H9 (cell line): ENCODE measurements at regions not wholly inside any gene's neighbourhood (a gene's known extent, or its start where the extent isn't known, plus 50 kb on each side); places are given as distances from the start of the nearest gene placed in this dataset.

Source experiments
- DNase-seq: peaks from one replicate; pipeline ENCODE4 v3.0.0-alpha.2; 2017
- H2AFZ ChIP-seq: one replicate; pipeline ENCODE4 v1.6.1; 2013; ENCODE audit warnings: mild to moderate bottlenecking, low read length, control low read depth, moderate library complexity
- H2AK5ac ChIP-seq: 2 replicates; pipeline ENCODE4 v1.6.1; 2013; ENCODE audit warnings: low read length, control low read depth, mixed read lengths; ENCODE audit not compliant: insufficient read length
- H2BK120ac ChIP-seq: one replicate; pipeline ENCODE4 v1.6.1; 2013; ENCODE audit warnings: low read depth, mild to moderate bottlenecking, low read length, control low read depth, inconsistent platforms; ENCODE audit not compliant: poor library complexity, severe bottlenecking
- H2BK12ac ChIP-seq: 2 replicates; pipeline ENCODE4 v1.6.1; 2013; ENCODE audit warnings: low read length, control low read depth, mixed read lengths, low read depth; ENCODE audit not compliant: insufficient read length
- H2BK15ac ChIP-seq: 2 replicates; pipeline ENCODE4 v1.6.1; 2013; ENCODE audit warnings: low read depth, low read length, control low read depth
- H2BK20ac ChIP-seq: one replicate; pipeline ENCODE4 v1.6.1; 2013; ENCODE audit warnings: low read depth, mild to moderate bottlenecking, low read length, control low read depth, inconsistent platforms; ENCODE audit not compliant: poor library complexity, severe bottlenecking
- H2BK5ac ChIP-seq: 2 replicates; pipeline ENCODE4 v1.6.1; 2013; ENCODE audit warnings: low read length, control low read depth, mixed read lengths; ENCODE audit not compliant: insufficient read length
- H3K14ac ChIP-seq: 2 replicates; pipeline ENCODE4 v1.6.1; 2013; ENCODE audit warnings: low read length, control low read depth; ENCODE audit not compliant: insufficient read depth
- H3K18ac ChIP-seq: 2 replicates; pipeline ENCODE4 v1.6.1; 2013; ENCODE audit warnings: low read depth, mild to moderate bottlenecking, mixed read lengths, low read length, control low read depth; ENCODE audit not compliant: insufficient read length
- H3K23ac ChIP-seq: 2 replicates; pipeline ENCODE4 v1.6.1; 2013; ENCODE audit warnings: low read length, control low read depth, mixed read lengths, low read depth; ENCODE audit not compliant: insufficient read length
- H3K23me2 ChIP-seq: 2 replicates; pipeline ENCODE4 v1.6.1; 2013; ENCODE audit warnings: low read depth, mild to moderate bottlenecking, mixed read lengths, low read length, control low read depth; ENCODE audit not compliant: insufficient read length, poor library complexity, severe bottlenecking
- H3K27ac ChIP-seq: 2 replicates; pipeline ENCODE4 v1.5.1; 2013; ENCODE audit warnings: low read length, control low read depth, mixed read lengths, low read depth; ENCODE audit not compliant: insufficient read length
- H3K27me3 ChIP-seq: 2 replicates; pipeline ENCODE4 v1.6.1; 2013; ENCODE audit warnings: low read length, control low read depth, inconsistent platforms; ENCODE audit not compliant: insufficient read depth
- H3K4ac ChIP-seq: 2 replicates; pipeline ENCODE4 v1.6.1; 2013; ENCODE audit warnings: low read depth, mild to moderate bottlenecking, control low read depth, inconsistent platforms, low read length, moderate library complexity
- H3K4me1 ChIP-seq: 2 replicates; pipeline ENCODE4 v1.6.1; 2013; ENCODE audit warnings: low read length, control low read depth, inconsistent platforms; ENCODE audit not compliant: insufficient read depth
- H3K4me2 ChIP-seq: 2 replicates; pipeline ENCODE4 v1.6.1; 2013; ENCODE audit warnings: low read length, control low read depth, mixed read lengths; ENCODE audit not compliant: insufficient read length, insufficient read depth
- H3K56ac ChIP-seq: 2 replicates; pipeline ENCODE4 v1.6.1; 2013; ENCODE audit warnings: low read depth, mild to moderate bottlenecking, mixed read lengths, low read length, control low read depth; ENCODE audit not compliant: insufficient read length
- H3K79me1 ChIP-seq: 2 replicates; pipeline ENCODE4 v1.6.1; 2013; ENCODE audit warnings: low read depth, mild to moderate bottlenecking, moderate library complexity, low read length, control low read depth, inconsistent platforms; ENCODE audit not compliant: insufficient read depth, poor library complexity, severe bottlenecking
- H3K79me2 ChIP-seq: 2 replicates; pipeline ENCODE4 v1.6.1; 2013; ENCODE audit warnings: low read length, control low read depth, inconsistent platforms; ENCODE audit not compliant: insufficient read depth
- H3K9ac ChIP-seq: 2 replicates; pipeline ENCODE4 v1.6.1; 2013; ENCODE audit warnings: low read length, control low read depth, mixed read lengths; ENCODE audit not compliant: insufficient read length; ENCODE audit errors: extremely low read depth
- H3K9me3 ChIP-seq: one replicate; pipeline ENCODE4 v1.6.1; 2013; ENCODE audit warnings: low read depth, low read length, inconsistent platforms; ENCODE audit not compliant: control insufficient read depth
- H3T11ph ChIP-seq: one replicate; pipeline ENCODE4 v1.6.1; 2013; ENCODE audit warnings: mild to moderate bottlenecking, low read length, control low read depth, inconsistent platforms
- H4K20me1 ChIP-seq: one replicate; pipeline ENCODE4 v1.6.1; 2013; ENCODE audit not compliant: control insufficient read depth, insufficient read length, insufficient read depth
- H4K5ac ChIP-seq: 2 replicates; pipeline ENCODE4 v1.6.1; 2013; ENCODE audit warnings: low read depth, mild to moderate bottlenecking, mixed read lengths, low read length, control low read depth; ENCODE audit not compliant: insufficient read length
- H4K8ac ChIP-seq: replicated peaks from 2 replicates; pipeline ENCODE4 v1.6.1; 2013; ENCODE audit warnings: low read length, control low read depth, mixed read lengths, low read depth; ENCODE audit not compliant: insufficient read length
- H4K91ac ChIP-seq: 2 replicates; pipeline ENCODE4 v1.6.1; 2013; ENCODE audit warnings: low read depth, mild to moderate bottlenecking, moderate library complexity, mixed read lengths, low read length, control low read depth; ENCODE audit not compliant: insufficient read length
- H3K27ac Mint-ChIP-seq, 3 experiments: 2 replicates in 2 of 3; 3 replicates in 1 of 3; pipeline ENCODE4 v1.8.0; 2020 to 2021; ENCODE audit warnings: mixed read lengths in 3 of 3, mild to moderate bottlenecking in 1 of 3, moderate library complexity in 1 of 3
- H3K27me3 Mint-ChIP-seq: 2 replicates; pipeline ENCODE4 v1.8.0; 2021; ENCODE audit warnings: low read depth, mild to moderate bottlenecking, moderate library complexity, mixed read lengths
- H3K36me3 Mint-ChIP-seq, 3 experiments: 2 replicates in 2 of 3; 3 replicates in 1 of 3; pipeline ENCODE4 v1.8.0; 2020 to 2021; ENCODE audit warnings: low read depth in 3 of 3, mixed read lengths in 3 of 3; ENCODE audit not compliant: insufficient read depth in 1 of 3
- H3K4me1 Mint-ChIP-seq, 2 experiments: 2 replicates each; pipeline ENCODE4 v1.8.0; 2020; ENCODE audit warnings: mixed read lengths in 2 of 2
- H3K4me3 Mint-ChIP-seq, 2 experiments: 2 replicates in 1 of 2; 3 replicates in 1 of 2; pipeline ENCODE4 v1.8.0; 2020 to 2021; ENCODE audit warnings: mild to moderate bottlenecking in 2 of 2, mixed read lengths in 2 of 2, moderate library complexity in 1 of 2
- H3K9me3 Mint-ChIP-seq, 2 experiments: 2 replicates in 1 of 2; 3 replicates in 1 of 2; pipeline ENCODE4 v1.8.0; 2020; ENCODE audit warnings: mild to moderate bottlenecking in 2 of 2, mixed read lengths in 2 of 2, moderate library complexity in 1 of 2
- CTCF ChIP-seq: fragments of 200-600 bp; sonication (generic); conservative IDR thresholded peaks from 3 replicates; pipeline ENCODE4 v1.8.0; 2021; ENCODE audit warnings: antibody characterized with exemption, mild to moderate bottlenecking
- WGBS: extraction: QIAGEN DNeasy Blood & Tissue Kit; methylation state at CpG from one replicate; pipeline ENCODE4 v1.1.7; 2013; ENCODE audit warnings: missing lambda C conversion rate, low lambda C conversion rate, mixed read lengths; ENCODE audit not compliant: insufficient read length; ENCODE audit errors: extremely low coverage; 5-methylcytosine and 5-hydroxymethylcytosine counted together

- Histone ChIP-seq H3K56ac (no peak overlapping the region), H3K27me3 (no peaks in the 10 kb centered on the region), H3K9me3 (no peaks in the 10 kb centered on the region), H3K79me2 (no peaks in the 10 kb centered on the region), H3K23me2 (no peaks in the 10 kb centered on the region), H3K27ac (no peak overlapping the region), H3K4me1 (no peaks in the 10 kb centered on the region), H3K18ac (no peak overlapping the region), H3K4ac (no peak overlapping the region), H3K9ac (no peak overlapping the region), H2AK5ac (no peak overlapping the region), H2BK20ac (no peak overlapping the region), H3K14ac (no peak overlapping the region), H3K23ac (no peak overlapping the region), H3T11ph (no peak overlapping the region), H3K4me2 (no peak overlapping the region), H4K20me1 (no peaks in the 10 kb centered on the region), H4K5ac (no peak overlapping the region), H2AFZ (no peak overlapping the region), H2BK12ac (no peak overlapping the region), H2BK15ac (no peak overlapping the region), H2BK5ac (no peak overlapping the region), H4K91ac (no peak overlapping the region), H2BK120ac (no peak overlapping the region), H4K8ac (no peak overlapping the region), H3K79me1 (no peaks in the 10 kb centered on the region)
- H3K4me3 Mint-ChIP-seq = no peak overlapping the region
- H3K27me3 Mint-ChIP-seq = peaks cover 32% of the 10 kb centered on the region
- WGBS = no CpG with 5 or more reads among the region's 8 CpGs
- no peak for DNase-seq
- no peak for TF ChIP-seq CTCF
- no peaks in the 10 kb centered on the region; a peak in 1 of 7 replicates for H3K36me3 Mint-ChIP-seq
- H3K9me3 Mint-ChIP-seq = peaks cover under 1 to 3% of the 10 kb centered on the region in 2 experiments; a peak in 3 of 5 replicates
- peaks cover 16 to 19% of the 10 kb centered on the region in 2 experiments for H3K4me1 Mint-ChIP-seq
- no peak overlapping the region for H3K27ac Mint-ChIP-seq
These were observed 211.7 kb upstream of the NFE2L3 start for GRCh38 chr7:25940086-25940906.
